DOHH2 (cell line): ENCODE measurements at regions not wholly inside any gene's neighbourhood (a gene's known extent, or its start where the extent isn't known, plus 50 kb on each side); places are given as distances from the start of the nearest gene placed in this dataset.

Source experiments
- H3F3A ChIP-seq: fragments of 200-600 bp; sonication (generic), shearing (Covaris generic); 2 replicates; pipeline ENCODE4 v1.6.0; 2016; ENCODE audit warnings: antibody characterized with exemption, mild to moderate bottlenecking; ENCODE audit not compliant: control insufficient read depth, insufficient read depth
- H3K27ac ChIP-seq: fragments of 200-600 bp; sonication (generic); 2 replicates; pipeline ENCODE4 v1.5.1; 2014; ENCODE audit warnings: low read depth, mild to moderate bottlenecking, low read length, moderate library complexity
- H3K27me3 ChIP-seq: fragments of 200-600 bp; sonication (generic); 2 replicates; pipeline ENCODE4 v1.6.1; 2014; ENCODE audit warnings: mild to moderate bottlenecking, low read length, mixed read lengths; ENCODE audit not compliant: control insufficient read depth
- H3K36me3 ChIP-seq: fragments of 200-600 bp; sonication (generic); 2 replicates; pipeline ENCODE4 v1.6.1; 2014; ENCODE audit warnings: mild to moderate bottlenecking, low read length, moderate library complexity, mixed read lengths; ENCODE audit not compliant: control insufficient read depth
- H3K4me1 ChIP-seq: fragments of 200-600 bp; sonication (generic); 2 replicates; pipeline ENCODE4 v1.6.1; 2014; ENCODE audit warnings: mild to moderate bottlenecking, low read length, mixed read lengths; ENCODE audit not compliant: control insufficient read depth
- H3K4me2 ChIP-seq: fragments of 200-600 bp; sonication (generic); 2 replicates; pipeline ENCODE4 v1.6.0; 2014; ENCODE audit warnings: mild to moderate bottlenecking, low read length, moderate library complexity
- H3K4me3 ChIP-seq: fragments of 200-600 bp; sonication (generic); 2 replicates; pipeline ENCODE4 v1.5.1; 2014; ENCODE audit warnings: mild to moderate bottlenecking, low read length, mixed read lengths
- H3K79me2 ChIP-seq: fragments of 200-600 bp; sonication (generic); 2 replicates; pipeline ENCODE4 v1.6.1; 2014; ENCODE audit warnings: mild to moderate bottlenecking, low read length, mixed read lengths; ENCODE audit not compliant: control insufficient read depth
- H3K9me2 ChIP-seq: fragments of 200-600 bp; sonication (generic); replicated peaks from 2 replicates; pipeline ENCODE4 v1.6.1; 2014; ENCODE audit warnings: mild to moderate bottlenecking, low read length, mixed read lengths; ENCODE audit not compliant: control insufficient read depth
- H3K9me3 ChIP-seq: fragments of 200-600 bp; sonication (generic); 2 replicates; pipeline ENCODE4 v1.6.1; 2014; ENCODE audit warnings: antibody characterized with exemption, low read length, mixed read lengths; ENCODE audit not compliant: control insufficient read depth, insufficient read depth
- H4K20me1 ChIP-seq: fragments of 200-600 bp; sonication (generic); 2 replicates; pipeline ENCODE4 v1.6.0; 2014; ENCODE audit warnings: low read depth, mild to moderate bottlenecking, antibody characterized with exemption, low read length, moderate library complexity; ENCODE audit not compliant: control insufficient read depth, insufficient read depth
- CTCF ChIP-seq: fragments of 200-600 bp; sonication (generic); IDR thresholded peaks from one replicate; pipeline ENCODE4 v1.5.1; 2014; ENCODE audit warnings: antibody characterized with exemption, mild to moderate bottlenecking, low read depth, low read length; ENCODE audit not compliant: poor library complexity, severe bottlenecking
- EZH2phosphoT487 ChIP-seq: fragments of 200-600 bp; sonication (generic); IDR thresholded peaks from 2 replicates; pipeline ENCODE4 v1.6.1; 2017; ENCODE audit warnings: borderline replicate concordance, mild to moderate bottlenecking, antibody characterized with exemption, low read length, moderate library complexity, mixed read lengths

GRCh38 chr2:58928391-58928790 lies 687.3 kb upstream of the FANCL start:
- Histone ChIP-seq H3K4me3 (no peak overlapping the region), H3K9me2 (no peaks in the 10 kb centered on the region), H4K20me1 (no peaks in the 10 kb centered on the region), H3K27me3 (no peaks in the 10 kb centered on the region), H3K27ac (no peak overlapping the region), H3K9me3 (no peaks in the 10 kb centered on the region), H3K36me3 (no peaks in the 10 kb centered on the region), H3K79me2 (no peaks in the 10 kb centered on the region), H3F3A (no peaks in the 10 kb centered on the region), H3K4me2 (no peak overlapping the region), H3K4me1 (no peaks in the 10 kb centered on the region)
- TF ChIP-seq EZH2phosphoT487 (no peak), CTCF (no peak)

- Histone ChIP-seq H3K27ac (no peak overlapping the region), H3K4me3 (no peak overlapping the region), H3K9me3 (no peaks in the 10 kb centered on the region), H3K27me3 (no peaks in the 10 kb centered on the region), H3K4me1 (no peaks in the 10 kb centered on the region), H3F3A (no peaks in the 10 kb centered on the region), H3K36me3 (no peaks in the 10 kb centered on the region), H4K20me1 (no peaks in the 10 kb centered on the region), H3K9me2 (no peaks in the 10 kb centered on the region), H3K4me2 (no peak overlapping the region), H3K79me2 (no peaks in the 10 kb centered on the region)
- TF ChIP-seq CTCF (no peak), EZH2phosphoT487 (no peak)
Observed at GRCh38 chr2:58926112-58926511, 685.0 kb upstream of the FANCL start.

GRCh38 chr2:58925676-58926081 lies 684.6 kb upstream of the FANCL start:
- no peaks in the 10 kb centered on the region for H3K9me3 ChIP-seq
- no peaks in the 10 kb centered on the region for H3K79me2 ChIP-seq
- H3K27ac ChIP-seq = no peak overlapping the region
- H3K36me3 ChIP-seq = no peaks in the 10 kb centered on the region
- no peaks in the 10 kb centered on the region for H3F3A ChIP-seq
- no peaks in the 10 kb centered on the region for H3K27me3 ChIP-seq
- no peaks in the 10 kb centered on the region for H3K9me2 ChIP-seq
- no peak overlapping the region for H3K4me2 ChIP-seq
- TF ChIP-seq CTCF (no peak), EZH2phosphoT487 (no peak)
- H3K4me1 ChIP-seq = no peaks in the 10 kb centered on the region
- H4K20me1 ChIP-seq = no peaks in the 10 kb centered on the region
- no peak overlapping the region for H3K4me3 ChIP-seq

- Histone ChIP-seq H3K79me2 (no peaks in the 10 kb centered on the region), H3F3A (no peaks in the 10 kb centered on the region), H3K9me2 (no peaks in the 10 kb centered on the region), H3K4me2 (no peak overlapping the region), H3K27me3 (no peaks in the 10 kb centered on the region), H3K9me3 (no peaks in the 10 kb centered on the region), H3K4me3 (no peak overlapping the region), H3K36me3 (no peaks in the 10 kb centered on the region), H3K27ac (no peak overlapping the region), H4K20me1 (no peaks in the 10 kb centered on the region), H3K4me1 (no peaks in the 10 kb centered on the region)
- TF ChIP-seq CTCF = no peak
- TF ChIP-seq EZH2phosphoT487 = no peak
Observed at GRCh38 chr2:58923869-58924268, 682.7 kb upstream of the FANCL start.
